UCSD-AML1 (cell line): ENCODE measurements at regions not wholly inside any gene's neighbourhood (a gene's known extent, or its start where the extent isn't known, plus 50 kb on each side); places are given as distances from the start of the nearest gene placed in this dataset.

ENCODE experiments used
- DNase-seq: peaks from one replicate; lab custom pipeline; 2025; ENCODE audit not compliant: unreplicated experiment; lab: John Stamatoyannopoulos, UW

- no peak for DNase-seq
Observed at GRCh38 chr3:31409866-31410265, 122.9 kb upstream of the STT3B start.

- DNase-seq = no peak
Observed at GRCh38 chr3:31410411-31410810, 122.3 kb upstream of the STT3B start.

GRCh38 chr3:31412832-31413231, 119.9 kb upstream of the STT3B start:
- DNase-seq = no peak

GRCh38 chr3:31413515-31413914, 119.2 kb upstream of the STT3B start:
- DNase-seq = no peak

GRCh38 chr3:31416980-31417379, 115.7 kb upstream of the STT3B start:
- DNase-seq = no peak

GRCh38 chr3:31417486-31417885, 115.2 kb upstream of the STT3B start:
- DNase-seq = no peak

- no peak for DNase-seq
Observed at GRCh38 chr3:31420311-31420710, 112.4 kb upstream of the STT3B start.

- no peak for DNase-seq
Observed at GRCh38 chr3:31421314-31422048, 111.2 kb upstream of the STT3B start.

GRCh38 chr3:31422237-31422636, 110.5 kb upstream of the STT3B start:
- no peak for DNase-seq

DNA sequence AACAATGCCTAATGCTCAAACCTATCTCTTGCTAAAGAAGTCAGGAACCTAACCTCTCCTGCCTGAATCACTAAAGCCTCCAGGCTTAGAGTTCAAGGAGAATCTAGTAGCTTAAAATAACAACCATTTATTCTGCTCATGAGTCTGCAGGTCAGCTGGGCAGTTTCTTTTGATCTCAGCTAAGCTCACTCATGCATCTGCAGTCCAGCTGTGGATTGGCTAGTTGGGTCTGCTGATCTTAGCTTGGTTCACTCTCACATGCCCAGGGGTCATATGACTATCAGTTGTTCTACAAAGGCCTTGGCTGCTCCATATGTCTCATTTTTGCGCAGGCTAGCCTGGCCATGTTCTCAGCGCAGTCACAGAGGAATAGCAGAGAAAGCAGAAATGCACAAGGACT, 109.2 kb upstream of the STT3B start:
- DNase-seq = no peak

DNA sequence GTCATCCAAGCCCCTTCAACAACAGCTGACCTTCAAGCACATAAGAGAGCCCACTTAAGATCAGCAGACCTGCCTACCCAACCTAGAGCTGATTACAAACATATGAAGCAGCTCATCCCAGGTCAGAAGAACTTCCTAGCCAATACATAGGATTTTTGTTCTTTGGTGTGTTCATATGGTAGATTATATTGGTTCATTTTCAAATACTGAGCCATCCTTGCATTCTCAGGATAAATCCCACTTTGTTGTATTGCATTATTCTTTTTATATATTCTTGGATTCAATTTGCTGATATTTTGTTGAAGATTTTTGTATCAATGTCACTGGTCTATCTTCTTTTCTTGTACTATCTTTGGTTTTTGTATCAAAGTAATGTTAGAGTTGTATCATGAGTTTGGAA, 107.3 kb upstream of the STT3B start:
- DNase-seq = no peak

DNA sequence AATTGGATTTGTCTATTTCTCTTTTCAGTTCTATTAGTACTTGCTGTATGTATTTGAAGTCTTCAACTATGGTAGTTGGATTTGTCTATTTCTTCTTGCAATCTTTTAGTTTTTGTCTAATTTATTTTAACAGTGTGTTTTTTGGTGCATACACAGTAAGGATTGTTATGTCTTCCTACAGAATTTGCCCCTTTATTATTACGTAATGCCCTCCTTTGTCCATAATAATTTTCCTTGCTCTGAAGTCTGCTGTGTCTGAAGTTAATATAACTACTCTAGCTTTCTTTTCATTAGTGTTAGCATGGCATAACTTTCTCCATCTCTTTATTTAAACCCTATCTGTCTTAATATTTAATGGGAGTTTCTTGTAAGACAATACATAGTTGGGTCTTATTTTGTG, 105.1 kb upstream of the STT3B start:
- DNase-seq = no peak

GRCh38 chr3:31431321-31431720, 101.4 kb upstream of the STT3B start:
- DNase-seq = no peak

- DNase-seq = no peak
Observed at GRCh38 chr3:31432897-31433678, 99.6 kb upstream of the STT3B start.

- no peak for DNase-seq
Observed at GRCh38 chr3:31433679-31433992, 99.1 kb upstream of the STT3B start.

DNA sequence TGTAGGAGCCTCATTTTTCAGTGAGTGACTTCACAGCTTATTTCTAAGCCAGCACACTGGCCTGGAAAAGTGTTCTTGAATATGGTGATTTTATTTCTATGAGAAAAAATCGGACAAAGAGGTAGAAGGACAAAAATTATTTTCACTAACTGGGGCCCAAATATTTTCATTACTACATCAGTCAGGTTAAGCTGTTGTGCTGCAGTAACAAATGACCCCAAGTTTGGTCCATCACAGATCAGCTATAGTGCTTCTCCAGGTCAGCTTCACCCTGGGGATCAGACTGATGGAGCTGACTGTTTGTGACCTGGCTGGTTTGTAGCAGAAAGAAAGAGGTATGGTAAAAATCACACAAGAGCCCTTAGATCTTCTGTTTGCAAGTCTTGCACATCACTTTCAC, 97.9 kb upstream of the STT3B start:
- no peak for DNase-seq

GRCh38 chr3:31436830-31437229, 95.9 kb upstream of the STT3B start:
- DNase-seq = no peak

- DNase-seq = no peak
Observed at GRCh38 chr3:31438742-31439141, 94.0 kb upstream of the STT3B start.

DNA sequence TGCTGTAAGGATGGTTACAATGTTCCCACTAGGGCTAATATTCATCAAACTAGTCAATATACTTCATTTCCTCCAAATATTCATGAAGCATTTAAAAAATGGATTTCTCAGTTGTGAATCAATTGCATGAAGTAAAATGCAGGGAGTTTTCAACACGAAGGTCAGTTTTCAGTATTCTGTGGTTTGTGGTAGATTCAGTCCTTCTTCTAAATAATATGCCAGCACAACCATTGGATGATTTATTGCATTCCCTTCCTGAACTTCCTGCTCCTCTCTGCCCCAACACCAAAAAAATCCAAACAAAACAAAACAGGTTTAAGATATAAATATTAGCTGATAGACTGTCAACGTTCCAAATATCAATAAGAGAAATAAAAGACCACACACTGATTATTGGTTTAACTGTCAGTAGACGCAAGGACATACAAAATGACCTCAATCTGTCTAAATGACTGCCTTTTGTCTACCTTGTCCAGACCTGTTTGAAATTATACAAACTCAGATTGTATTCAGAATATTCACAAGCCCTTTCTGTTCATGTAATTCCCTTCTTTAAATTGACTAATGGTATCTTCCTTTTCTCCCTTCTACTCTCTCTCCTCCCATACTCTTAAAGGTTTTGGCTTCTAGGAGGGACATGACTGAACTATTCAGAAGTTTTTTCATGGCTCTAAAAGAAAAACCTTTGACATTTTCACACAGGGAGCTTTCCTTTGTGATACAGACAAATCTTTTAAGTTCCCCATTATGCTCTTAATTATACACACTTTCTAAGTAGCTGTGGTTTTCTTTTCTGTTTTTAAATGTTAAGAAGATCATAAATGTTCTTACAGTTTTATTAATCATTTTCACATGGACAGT, 92.6 kb upstream of the STT3B start:
- DNase-seq = no peak

DNA sequence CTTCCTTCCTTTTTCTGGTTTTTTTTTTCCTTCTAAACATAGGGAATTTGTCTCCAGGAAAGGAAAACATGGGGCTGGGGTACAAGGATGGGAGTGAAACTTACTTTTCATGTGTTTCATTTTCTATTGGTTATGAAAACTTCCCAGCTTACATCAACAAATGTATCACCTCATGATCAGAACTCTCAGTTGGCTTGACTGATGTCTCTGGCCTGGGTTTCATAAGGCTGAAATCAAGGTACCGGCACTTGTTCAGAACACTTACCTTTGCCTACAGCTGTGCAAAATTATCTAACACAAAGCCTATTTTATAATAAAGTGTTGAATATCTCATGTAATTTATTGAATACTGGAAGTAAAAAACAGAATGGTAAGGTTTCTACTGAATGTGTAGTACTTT, 91.8 kb upstream of the STT3B start:
- DNase-seq = no peak

GRCh38 chr3:31442755-31443154, 90.0 kb upstream of the STT3B start:
- DNase-seq = no peak
